HG02798 (cell line): ENCODE measurements at regions not wholly inside any gene's neighbourhood (a gene's known extent, or its start where the extent isn't known, plus 50 kb on each side); places are given as distances from the start of the nearest gene placed in this dataset.

Experiments used
- ATAC-seq: cut with Tn5 transposase; IDR thresholded peaks from one replicate; pipeline ENCODE4 v1.9.1; 2021; ENCODE audit warnings: mild to moderate bottlenecking; ENCODE audit not compliant: unreplicated experiment, poor library complexity

DNA sequence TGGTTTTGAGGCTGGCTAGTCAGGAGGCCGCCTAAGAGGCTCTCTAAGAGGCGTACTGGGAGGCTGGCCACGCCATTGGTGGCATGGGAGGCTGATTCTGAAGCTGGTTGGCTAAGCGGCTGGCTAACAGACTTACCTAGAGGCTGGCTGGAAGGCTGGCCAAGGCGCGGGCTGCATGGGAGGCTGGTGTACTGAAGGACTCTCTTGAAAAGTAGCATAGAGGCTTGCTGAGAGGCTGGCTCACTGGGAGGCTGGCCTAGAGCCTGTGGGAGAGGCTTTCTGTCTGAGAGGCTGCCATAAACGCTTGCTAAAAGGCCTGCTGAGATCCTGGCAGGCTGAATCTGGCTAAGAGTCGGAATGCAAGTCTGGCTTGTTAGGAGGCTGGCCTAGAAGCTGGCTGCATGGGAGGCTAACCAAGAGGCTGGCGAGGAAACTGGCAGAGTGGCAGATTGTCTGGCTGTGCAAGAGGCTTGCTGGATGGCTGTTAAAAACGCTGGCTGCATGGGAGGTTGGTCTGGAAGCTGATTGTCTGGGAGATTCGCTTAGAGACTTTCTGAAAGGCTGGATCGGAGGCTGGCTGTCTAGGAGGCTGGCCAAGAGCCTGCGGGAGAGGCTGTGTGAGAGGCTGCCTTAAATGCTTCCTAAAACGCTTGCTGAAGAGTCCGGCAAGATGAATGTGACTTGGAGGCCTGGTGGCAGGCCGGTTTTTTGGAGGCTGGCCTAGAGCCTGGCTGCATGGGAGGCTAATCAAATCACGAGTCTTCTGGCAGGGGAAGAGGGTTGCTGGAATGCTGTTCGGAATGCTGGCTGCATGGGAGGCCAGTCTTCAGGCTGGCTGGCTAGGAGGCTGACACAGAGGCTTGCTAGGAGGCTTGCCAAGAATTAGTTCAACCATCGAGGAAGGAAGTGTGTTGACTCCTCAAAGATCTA, 134.2 kb downstream of the OR13A1 start:
- ATAC-seq = no peak

DNA sequence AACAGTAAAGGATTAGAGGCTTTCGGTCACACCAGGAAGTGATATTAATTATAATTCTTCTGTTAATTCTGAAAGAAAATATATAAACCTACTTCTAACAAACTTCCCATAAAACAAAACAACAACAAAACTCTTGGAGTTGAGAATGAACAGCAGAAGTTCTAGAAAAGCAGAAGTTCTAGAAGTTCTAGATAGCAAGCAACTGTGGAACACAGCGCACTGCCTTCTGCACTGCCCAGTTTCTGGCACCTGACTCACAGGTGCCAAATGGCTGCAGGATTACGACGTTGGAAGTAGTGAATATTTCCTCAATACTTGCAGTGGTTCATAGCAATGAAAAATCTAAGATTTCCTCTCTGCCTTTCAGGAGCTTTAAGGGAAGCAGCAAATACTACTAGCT, 132.2 kb downstream of the OR13A1 start:
- ATAC-seq = no peak

DNA sequence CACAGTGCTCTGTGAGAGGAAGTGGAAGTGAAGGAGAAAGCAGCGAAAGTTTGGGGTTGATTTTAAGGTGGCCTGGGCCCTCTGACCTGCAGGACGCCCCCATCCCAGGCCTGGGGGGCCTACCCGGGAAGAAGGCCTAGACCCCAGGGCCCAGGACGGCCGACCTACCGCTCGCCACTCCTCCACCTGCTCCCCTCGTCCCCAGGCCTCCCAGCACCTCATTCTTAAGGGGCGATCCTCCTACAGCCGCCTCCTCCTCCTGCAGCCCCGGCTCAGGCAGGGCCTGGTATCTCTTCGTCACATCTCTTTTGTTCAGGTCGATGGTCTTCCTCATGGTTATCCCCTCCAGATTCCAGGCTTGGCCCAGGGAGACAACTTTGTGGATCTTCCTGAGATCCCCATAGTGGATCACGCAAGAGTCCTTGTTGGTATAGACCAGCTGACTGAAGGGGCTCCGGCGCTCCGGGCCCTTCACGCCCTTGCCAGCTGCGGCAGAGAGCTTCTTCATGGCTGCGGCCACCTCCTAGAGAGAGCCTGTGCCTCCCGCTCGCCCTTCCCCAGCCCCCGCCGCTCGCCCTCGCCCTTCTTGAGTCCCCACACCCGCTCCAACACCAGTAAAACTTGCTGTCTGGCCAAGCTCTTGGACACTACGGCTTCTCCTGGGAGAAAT, 117.5 kb downstream of the OR13A1 start:
- no peak for ATAC-seq

DNA sequence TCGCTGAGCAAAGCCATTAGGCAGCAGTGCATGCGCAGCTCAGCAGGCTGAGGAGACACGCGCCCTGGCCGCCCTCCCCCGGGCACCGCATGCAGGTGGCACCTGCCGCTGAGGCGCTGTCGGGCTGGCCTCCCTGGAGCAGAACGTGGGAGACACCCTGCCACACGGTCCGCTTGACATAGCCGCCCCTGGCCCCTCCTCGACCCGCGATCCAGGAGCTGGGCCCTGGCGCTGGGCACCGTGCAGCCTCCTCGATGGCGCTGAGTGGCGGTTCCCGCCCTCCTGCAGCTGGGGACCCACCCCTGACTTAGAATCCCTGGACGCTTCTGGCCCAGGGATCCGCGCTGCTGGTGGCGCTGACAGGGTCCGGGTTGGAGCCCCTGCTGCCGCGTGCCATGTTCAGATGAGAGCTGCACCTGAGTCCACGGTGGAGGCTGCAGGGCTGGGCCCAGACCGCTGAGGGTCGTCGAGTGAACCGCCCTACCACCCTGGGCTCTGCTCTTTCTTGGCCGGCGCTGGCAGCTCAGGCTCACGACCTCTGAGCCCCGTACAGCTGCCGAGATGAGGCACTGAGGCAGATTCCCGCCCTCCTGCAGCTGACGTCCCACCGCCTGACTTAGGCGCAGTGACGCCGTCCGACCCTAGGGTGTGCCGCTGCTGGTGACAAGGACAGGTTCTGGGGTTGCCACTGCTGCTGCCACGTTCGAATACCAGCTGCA, 116.8 kb downstream of the OR13A1 start:
- no peak for ATAC-seq

DNA sequence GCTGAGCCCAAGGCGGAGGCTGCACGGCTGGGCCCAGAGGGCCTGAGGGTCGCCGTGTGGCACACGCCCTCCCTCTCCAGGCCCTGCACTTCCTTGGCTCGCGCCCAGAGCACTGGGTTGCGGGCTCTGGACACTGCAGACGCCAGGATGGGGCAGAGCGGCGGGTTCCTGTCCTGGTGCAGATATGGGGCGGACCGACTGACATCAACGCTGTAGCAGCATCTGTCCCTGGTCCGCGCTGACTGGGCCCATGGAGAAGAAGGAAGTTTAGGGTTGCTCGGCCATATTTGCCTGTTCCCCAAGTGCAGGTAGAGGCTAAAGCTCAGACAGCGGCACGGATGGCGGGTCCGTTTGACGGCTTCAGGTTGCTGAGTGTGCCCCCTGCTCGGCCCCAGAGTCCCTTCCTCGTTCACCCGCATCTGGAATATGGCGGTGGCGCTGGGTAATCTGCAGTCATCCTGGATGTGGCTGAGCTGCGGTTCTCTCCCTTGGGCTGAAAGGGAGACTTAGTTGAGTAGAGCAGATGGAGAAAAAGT, 116.1 kb downstream of the OR13A1 start:
- no peak for ATAC-seq

DNA sequence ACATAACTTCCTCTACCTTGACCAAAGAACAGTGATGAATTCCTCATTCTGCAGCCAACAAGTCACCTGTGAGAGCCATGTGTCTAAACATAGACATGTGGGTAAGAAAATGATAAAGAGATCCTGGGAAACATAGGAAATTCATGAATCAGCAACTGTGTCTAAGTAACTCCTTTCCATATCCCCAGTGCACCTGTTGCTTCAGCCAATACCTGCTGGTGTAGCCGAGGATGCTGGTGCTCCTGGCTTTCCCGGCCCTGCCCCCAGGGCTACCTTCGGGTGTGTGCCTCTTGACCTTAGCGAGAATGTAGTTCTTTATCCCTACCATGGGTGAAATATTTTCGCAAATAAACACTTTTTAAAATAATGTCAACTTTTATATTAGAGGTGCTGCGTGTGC, 114.1 kb downstream of the OR13A1 start:
- no peak for ATAC-seq

DNA sequence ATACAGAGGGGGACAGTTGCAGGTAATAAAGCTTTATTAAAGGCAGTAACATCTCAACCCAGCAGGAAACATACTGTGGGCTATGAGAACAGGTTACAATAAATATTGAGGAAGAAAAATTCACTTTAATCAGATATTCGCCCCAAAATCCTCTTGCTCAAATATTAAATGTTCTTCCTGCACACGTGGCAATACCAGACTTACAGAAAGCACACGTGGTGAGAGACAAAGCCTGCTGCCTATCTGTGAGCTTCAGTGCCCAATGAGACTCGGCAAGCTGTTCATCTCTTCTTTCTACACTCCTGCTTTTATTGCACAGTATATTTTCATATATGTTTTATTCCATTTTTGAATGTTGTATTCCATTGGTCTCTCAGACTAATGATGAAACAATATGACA, 113.2 kb downstream of the OR13A1 start:
- no peak for ATAC-seq

DNA sequence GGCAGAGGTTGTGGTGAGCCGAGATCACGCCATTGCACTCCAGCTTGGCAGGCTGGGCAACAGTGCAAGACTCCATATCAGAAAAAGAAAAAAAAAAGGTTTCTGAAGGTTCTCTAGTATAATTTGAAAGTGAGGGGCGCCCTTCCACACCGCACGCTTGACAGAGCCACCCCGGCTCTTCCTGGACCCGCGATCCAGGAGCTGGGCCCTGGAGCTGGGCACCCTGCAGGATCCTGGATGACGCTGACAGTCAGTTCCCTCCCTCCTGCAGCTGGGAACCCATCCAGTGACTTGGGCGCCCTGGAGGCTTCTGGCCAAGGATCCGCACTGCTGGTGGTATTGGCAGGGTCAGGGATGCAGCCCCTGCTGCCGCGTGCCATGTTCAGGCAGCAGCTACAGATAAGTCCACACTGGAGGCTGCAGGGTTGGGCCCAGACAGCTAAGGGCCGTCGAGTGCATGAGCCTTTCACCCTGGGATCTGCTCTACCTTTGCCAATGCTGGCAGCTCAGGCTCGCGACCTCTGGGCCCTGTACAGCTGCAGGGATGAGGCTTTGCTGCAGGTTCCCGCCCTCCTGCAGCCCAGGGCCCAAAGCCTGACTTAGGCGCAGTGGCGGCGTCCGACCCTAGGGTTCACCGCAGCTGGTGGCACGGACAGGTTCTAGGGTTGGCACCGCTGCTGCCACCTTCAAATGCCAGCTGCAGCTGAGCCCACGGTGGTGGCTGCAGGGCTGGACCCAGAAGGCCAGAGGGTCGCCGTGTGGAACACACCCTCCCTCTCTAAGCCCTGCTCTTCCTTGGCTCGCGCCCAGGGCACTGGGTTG, 110.2 kb downstream of the OR13A1 start:
- ATAC-seq = no peak

DNA sequence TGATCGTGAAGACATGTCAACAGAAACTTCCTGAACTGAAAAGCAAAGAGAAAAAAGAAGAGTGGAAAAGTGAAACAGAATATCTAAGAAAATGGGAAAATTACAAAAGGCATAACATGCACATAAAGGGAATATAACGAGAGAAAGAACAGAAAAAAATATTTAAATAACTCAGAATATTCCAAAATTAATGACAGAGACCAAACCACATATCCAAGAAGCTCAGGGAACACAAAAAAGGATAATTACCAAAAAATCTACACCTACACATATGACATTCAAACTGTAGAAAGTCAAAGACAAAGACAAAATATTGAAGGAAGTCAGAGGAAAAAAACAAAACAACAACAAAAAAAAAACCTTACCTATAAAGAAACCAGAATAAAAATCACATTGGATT, 105.5 kb downstream of the OR13A1 start:
- ATAC-seq = no peak

DNA sequence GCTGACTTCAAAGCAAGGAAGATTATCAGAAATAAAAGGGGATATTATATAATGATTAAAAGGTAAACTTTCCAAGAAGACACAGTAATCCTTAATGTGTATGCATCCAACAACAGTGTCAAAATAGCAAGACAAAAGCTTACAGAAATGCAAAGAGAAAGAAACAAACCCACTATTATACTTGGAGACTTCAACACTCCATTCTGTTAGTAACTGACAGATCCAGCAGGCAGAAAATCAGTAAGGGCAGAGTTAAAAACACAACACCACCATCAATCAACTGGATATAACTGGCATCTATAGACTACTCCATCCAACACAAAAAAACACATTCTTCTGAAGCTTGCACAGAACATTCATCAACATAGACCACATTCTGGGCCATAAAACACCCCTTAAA, 103.8 kb downstream of the OR13A1 start:
- ATAC-seq = no peak

DNA sequence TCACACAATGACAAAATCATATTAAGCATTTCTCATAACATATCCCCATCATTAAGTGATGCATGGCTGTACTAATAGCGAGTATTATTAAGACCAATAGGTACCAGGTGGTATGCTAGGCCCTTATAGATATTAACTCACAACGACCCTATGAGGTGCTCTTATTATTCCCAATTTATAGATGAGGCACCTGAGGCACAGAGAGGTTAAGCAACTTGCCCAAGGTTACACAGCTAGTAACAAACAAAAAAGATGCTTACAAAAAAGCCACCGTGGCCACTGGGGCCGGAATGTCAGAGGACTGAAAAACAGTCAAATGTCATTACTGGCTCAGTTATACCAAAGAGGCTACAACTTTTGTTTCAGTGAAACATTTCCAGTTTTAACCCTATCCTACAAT, 96.0 kb downstream of the OR13A1 start:
- ATAC-seq = no peak

DNA sequence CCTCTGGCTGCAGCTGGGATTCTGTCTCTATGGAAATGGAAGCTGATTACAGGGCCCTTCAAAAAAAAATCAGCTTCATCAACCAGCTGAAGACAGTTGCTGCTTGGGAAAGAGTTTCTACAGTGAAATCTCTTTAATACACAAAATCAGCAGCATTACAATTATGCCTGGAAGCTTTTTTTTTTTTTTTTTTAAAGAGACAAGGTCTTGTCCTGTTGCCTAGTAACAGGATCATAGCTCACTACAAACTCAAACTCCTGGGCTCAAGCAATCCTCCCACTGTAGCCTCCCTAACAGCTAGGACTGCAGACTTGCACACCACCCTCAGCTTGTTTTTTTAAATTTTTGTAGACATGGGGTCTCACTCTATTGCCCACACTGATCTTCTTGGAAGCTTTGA, 94.5 kb downstream of the OR13A1 start:
- ATAC-seq = no peak

DNA sequence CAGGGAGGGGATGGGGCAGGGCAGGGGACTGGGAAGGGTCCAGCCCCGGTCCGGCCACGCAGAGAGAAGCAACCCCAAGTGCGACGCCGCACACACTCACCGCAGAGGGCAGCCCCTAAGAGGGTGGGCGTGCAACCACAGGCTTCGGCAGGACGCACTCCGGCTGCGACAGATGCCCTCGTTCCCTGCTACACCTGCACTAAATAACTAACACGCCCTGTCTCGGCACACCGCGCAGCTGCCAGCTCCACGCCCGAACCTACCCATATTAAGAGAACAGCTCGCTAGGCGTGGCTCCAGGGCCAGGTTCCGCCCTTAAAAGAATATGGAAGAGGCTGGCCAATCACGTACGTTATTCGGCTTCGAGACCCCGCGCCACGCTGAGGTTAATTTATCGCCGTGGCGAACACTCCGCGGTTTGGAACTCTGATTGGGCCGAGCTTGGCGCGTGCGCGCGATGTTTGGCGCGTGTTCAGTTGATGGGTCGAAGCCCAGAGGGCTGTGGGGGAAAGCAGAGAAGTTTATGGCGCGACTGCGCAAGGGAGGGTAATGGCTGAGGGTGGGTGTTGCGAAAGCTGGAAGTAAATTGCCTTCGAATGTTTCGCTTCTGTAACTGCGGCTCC, 91.1 kb downstream of the OR13A1 start:
- ATAC-seq = no peak

DNA sequence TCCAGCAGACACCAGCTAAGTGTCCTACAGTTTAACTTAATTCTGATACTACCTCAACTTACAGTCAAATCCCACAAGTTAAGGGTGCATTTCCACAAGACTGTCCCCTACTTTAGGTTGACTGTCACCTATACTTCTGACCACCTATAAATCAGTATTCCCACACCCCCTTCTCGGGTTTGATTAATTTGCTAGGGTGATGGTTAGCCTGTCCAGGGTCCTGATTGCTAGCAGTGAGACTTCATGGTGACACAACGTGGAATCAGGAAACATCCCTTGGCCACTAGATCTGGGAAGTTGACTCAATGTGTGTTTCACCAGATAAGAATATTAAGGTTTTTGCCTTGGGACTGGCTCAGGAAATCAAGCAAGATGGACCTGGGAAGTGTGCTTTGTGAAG, 88.4 kb downstream of the OR13A1 start:
- ATAC-seq = no peak

DNA sequence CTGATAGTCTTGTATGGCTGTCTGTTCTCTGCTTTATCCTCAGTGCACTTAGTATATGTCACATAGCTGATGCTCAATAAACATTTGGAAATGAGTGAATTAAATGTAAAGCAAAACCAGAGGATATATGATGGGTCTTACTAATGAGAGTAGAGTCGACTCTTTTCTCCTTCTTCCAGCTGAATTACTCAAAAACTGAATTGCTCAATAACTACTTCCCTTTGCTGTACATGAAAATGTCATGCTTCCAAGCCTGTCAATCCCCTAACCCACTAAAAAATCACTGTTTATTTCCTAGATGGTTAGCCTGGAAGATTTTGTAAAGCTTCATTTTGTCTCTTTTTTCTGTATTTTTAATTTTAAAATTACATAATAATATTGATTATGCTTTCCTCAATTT, 88.0 kb downstream of the OR13A1 start:
- no peak for ATAC-seq

DNA sequence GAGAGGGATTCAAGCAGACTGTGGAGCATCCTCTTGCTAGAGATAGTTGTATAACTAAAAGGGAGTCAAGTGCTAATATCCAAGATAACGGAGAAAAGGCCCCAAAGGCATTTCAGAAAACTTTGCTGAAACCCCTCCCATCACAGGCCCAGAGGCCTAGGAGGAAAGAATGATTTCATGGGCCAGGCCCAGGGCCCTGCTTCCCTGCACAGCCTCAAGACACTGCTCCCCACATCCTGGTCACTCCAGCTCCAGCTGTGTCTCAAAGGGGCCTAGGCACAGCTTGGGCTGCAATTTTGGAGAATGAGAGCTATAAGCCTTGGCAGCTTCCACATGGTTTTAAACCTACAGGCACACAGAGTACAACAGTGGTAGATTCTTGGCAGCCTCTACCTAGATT, 85.6 kb downstream of the OR13A1 start:
- ATAC-seq = no peak

DNA sequence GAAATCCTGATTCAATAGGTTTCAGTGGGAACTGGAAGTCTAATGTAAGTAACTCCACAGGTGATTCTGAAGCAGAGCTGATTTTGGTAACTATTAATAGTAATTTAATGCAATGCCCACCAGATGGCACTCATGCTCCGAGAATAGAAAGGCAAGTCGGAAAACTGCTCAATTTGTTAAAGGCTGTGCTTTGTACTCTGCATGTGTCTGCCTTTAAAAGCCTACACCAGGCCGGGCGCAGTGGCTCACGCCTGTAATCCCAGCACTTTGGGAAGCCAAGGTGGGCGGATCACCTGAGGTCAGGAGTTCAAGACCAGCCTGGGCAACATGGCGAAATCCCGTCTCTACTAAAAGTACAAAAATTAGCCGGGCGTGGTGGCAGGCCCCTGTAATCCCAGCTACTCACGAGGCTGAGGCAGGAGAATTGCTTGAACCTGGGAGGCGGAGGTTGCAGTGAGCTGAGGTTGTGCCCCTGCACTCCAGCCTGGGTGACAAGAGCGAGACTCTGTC, 80.1 kb downstream of the OR13A1 start:
- ATAC-seq = peak; percentile 45

DNA sequence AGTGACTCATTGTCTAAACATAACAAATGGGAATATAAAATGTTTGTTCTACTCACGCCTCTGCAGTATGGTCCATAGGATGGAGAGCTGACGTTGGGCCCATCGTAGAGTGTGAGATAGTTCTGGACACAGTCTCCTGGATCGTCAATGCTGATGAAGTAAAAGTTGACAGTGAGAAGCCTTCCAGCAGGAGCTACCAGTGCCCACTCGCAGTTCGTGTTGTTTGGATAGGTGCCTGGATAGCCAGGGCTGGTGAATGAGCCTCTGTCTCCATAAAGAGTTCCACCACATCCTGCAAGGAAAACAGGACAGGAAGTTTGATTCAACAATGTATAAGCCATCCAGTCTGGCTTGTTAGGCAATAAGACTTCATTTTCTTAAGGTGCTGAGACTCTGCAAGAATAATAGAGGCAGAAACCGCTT, 79.6 kb downstream of the OR13A1 start:
- no peak for ATAC-seq

DNA sequence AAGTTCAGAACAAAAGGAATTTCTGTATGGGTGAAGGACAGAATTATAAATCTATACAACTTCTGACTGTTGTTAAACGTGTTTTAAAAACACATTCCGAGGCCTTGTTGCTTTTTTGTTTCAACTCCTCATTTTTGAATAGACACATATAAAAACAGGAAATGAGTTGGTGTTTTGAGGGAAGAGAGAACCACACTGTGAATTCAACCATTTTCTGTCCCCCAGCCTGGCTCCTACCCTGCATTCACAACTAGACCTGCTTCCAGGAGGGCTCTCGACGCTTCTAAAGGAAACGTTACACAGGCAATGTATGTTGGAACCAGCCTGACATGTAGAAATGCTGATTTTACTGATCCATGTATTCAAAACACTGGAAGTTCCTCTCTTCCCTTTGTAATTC, 76.5 kb downstream of the OR13A1 start:
- ATAC-seq = no peak
